ENCODE measurements at regions not wholly inside any gene's neighbourhood (a gene's known extent, or its start where the extent isn't known, plus 50 kb on each side); places are given as distances from the start of the nearest gene placed in this dataset.

DNA sequence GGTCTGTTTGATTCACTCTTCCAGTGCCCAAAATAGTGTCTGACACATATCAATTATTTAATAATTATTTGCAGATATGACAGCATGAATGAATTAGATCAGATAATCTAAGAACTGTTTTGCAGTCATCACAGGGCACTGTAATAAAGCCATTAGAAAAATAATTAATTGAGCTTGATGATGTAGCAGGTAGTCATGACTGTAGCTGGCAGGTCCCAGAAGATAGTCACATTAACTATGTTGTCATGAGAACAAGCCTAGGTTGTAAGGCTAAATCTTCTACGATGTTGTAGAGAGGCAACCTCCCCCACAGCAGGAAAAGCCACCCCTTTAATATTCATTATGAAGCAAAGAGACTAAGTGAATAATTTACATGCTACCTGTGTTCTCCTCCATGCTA, 243.9 kb upstream of the SPTLC3 start:
- H3K79me2 ChIP-seq (ENCODE audit: low read length) = no peaks in the 10 kb centered on the region
- no peak overlapping the region for H3K4me2 ChIP-seq (ENCODE audit: low read length)
- no TSS peak for BruUV-seq (replicated peaks)
- TF ChIP-seq, protein P1, sequence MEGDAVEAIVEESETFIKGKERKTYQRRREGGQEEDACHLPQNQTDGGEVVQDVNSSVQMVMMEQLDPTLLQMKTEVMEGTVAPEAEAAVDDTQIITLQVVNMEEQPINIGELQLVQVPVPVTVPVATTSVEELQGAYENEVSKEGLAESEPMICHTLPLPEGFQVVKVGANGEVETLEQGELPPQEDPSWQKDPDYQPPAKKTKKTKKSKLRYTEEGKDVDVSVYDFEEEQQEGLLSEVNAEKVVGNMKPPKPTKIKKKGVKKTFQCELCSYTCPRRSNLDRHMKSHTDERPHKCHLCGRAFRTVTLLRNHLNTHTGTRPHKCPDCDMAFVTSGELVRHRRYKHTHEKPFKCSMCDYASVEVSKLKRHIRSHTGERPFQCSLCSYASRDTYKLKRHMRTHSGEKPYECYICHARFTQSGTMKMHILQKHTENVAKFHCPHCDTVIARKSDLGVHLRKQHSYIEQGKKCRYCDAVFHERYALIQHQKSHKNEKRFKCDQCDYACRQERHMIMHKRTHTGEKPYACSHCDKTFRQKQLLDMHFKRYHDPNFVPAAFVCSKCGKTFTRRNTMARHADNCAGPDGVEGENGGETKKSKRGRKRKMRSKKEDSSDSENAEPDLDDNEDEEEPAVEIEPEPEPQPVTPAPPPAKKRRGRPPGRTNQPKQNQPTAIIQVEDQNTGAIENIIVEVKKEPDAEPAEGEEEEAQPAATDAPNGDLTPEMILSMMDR (conservative IDR thresholded peaks at IDR 0.05; ENCODE audit: low read depth, low read length) = no peak
- TF ChIP-seq EZH2phosphoT487 (IDR thresholded peaks at IDR 0.05; ENCODE audit: borderline replicate concordance, low read length) = no peak
- no peaks in the 10 kb centered on the region for H3K9me2 ChIP-seq (replicated peaks; ENCODE audit: low read length)
- no peaks in the 10 kb centered on the region for H3K4me1 ChIP-seq (ENCODE audit: insufficient read depth, low read length)
- no peaks in the 10 kb centered on the region for H3K36me3 ChIP-seq (ENCODE audit: low read depth, low read length)
- no peaks in the 10 kb centered on the region for H3K9me3 ChIP-seq (ENCODE audit: low read length)
- no peak overlapping the region for H3K27ac ChIP-seq (ENCODE audit: low read length)
- ATAC-seq (no peak), DNase-seq (no peak)
- ChIA-PET POLR2A (ENCODE audit: unreplicated experiment) (no interaction called here), CTCF (no interaction called here)
- peaks cover 94% of the 10 kb centered on the region for H3K27me3 ChIP-seq (ENCODE audit: low read length)
- H2AFZ ChIP-seq (ENCODE audit: low read length) = no peak overlapping the region
- H3K4me3 ChIP-seq (ENCODE audit: low read length) = no peak overlapping the region
- intact Hi-C loops (cut with micrococcal nuclease) = no loop called here
- H4K20me1 ChIP-seq (ENCODE audit: low read length) = no peaks in the 10 kb centered on the region
- no peaks in the 10 kb centered on the region for H3F3A ChIP-seq (ENCODE audit: low read length, unreplicated experiment)
- H3K9ac ChIP-seq (ENCODE audit: low read length) = no peak overlapping the region

DNA sequence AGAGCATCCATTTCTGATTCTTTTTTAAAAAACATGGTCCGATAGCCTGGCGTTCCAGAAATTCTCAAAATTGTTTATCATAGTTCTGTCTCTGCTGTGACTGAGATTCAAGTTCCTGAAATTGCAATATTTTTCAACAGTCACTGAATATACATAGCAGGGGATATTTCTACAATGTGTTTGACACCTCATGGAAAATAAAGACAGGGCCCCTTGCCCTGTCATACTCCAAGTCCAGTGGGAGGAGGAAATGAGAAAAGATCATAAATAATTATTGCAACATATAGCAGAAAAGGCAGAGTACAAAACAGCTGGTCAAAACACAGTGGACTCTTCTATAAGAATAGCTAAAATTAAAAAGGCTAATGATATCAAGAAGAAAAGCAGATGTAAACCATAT, 234.8 kb upstream of the SPTLC3 start:
- Histone ChIP-seq H4K20me1 (ENCODE audit: low read length) (no peaks in the 10 kb centered on the region), H3K4me3 (ENCODE audit: low read length) (no peak overlapping the region), H3K27me3 (ENCODE audit: low read length) (peaks cover 73% of the 10 kb centered on the region), H3K9me3 (ENCODE audit: low read length) (no peaks in the 10 kb centered on the region), H3K79me2 (ENCODE audit: low read length) (no peaks in the 10 kb centered on the region), H3K27ac (ENCODE audit: low read length) (no peak overlapping the region), H3K9me2 (replicated peaks; ENCODE audit: low read length) (no peaks in the 10 kb centered on the region), H3K9ac (ENCODE audit: low read length) (no peak overlapping the region), H3K4me2 (ENCODE audit: low read length) (no peak overlapping the region), H3K4me1 (ENCODE audit: insufficient read depth, low read length) (no peaks in the 10 kb centered on the region), H3K36me3 (ENCODE audit: low read depth, low read length) (no peaks in the 10 kb centered on the region), H3F3A (ENCODE audit: low read length, unreplicated experiment) (no peaks in the 10 kb centered on the region), H2AFZ (ENCODE audit: low read length) (no peak overlapping the region)
- ChIA-PET POLR2A (ENCODE audit: unreplicated experiment) (no interaction called here), CTCF (no interaction called here)
- no TSS peak for BruUV-seq (replicated peaks)
- intact Hi-C loops (cut with micrococcal nuclease) = no loop called here
- DNase-seq = no peak
- ATAC-seq = no peak
- TF ChIP-seq, protein P1 (conservative IDR thresholded peaks at IDR 0.05; ENCODE audit: low read depth, low read length) = no peak
- TF ChIP-seq EZH2phosphoT487 (IDR thresholded peaks at IDR 0.05; ENCODE audit: borderline replicate concordance, low read length) (no peak), EZH2 (IDR thresholded peaks at IDR 0.05; ENCODE audit: low read length, unreplicated experiment) (no peak)

DNA sequence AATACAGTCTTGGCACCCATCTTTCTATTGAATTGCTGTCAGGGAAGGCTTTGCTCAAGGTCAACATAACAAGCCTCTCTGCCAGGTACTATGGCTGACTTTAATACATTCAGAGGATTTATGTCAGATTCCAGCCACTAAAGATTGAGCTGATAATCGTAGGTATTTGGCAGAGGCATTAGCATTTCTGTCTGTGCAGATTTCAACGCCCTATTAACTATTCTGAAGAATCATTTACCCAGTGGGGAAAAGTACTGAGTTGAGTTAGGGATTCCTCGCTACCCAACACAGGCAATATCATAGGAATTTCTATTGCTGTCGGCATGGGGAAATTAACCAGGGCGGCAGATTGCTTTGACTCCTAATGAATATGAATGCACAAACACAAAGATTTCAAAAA, 233.7 kb upstream of the SPTLC3 start:
- CTCF ChIA-PET = no interaction called here
- POLR2A ChIA-PET (ENCODE audit: unreplicated experiment) = no interaction called here
- no peaks in the 10 kb centered on the region for H3F3A ChIP-seq (ENCODE audit: low read length, unreplicated experiment)

More for the DNA sequence above, 233.7 kb upstream of the SPTLC3 start:
- Histone ChIP-seq H3K27me3 (ENCODE audit: low read length) (peaks cover 67% of the 10 kb centered on the region), H3K4me1 (ENCODE audit: insufficient read depth, low read length) (no peaks in the 10 kb centered on the region), H3K9ac (ENCODE audit: low read length) (no peak overlapping the region), H3K4me2 (ENCODE audit: low read length) (no peak overlapping the region), H3K9me3 (ENCODE audit: low read length) (no peaks in the 10 kb centered on the region), H3K27ac (ENCODE audit: low read length) (no peak overlapping the region), H3K79me2 (ENCODE audit: low read length) (no peaks in the 10 kb centered on the region), H3K4me3 (ENCODE audit: low read length) (no peak overlapping the region), H4K20me1 (ENCODE audit: low read length) (no peaks in the 10 kb centered on the region), H2AFZ (ENCODE audit: low read length) (no peak overlapping the region), H3K9me2 (replicated peaks; ENCODE audit: low read length) (no peaks in the 10 kb centered on the region), H3K36me3 (ENCODE audit: low read depth, low read length) (no peaks in the 10 kb centered on the region)
- DNase-seq = no peak
- no TSS peak for BruUV-seq (replicated peaks)
- no peak for ATAC-seq
- TF ChIP-seq EZH2 (IDR thresholded peaks at IDR 0.05; ENCODE audit: low read length, unreplicated experiment) = no peak
- TF ChIP-seq EZH2phosphoT487 (IDR thresholded peaks at IDR 0.05; ENCODE audit: borderline replicate concordance, low read length) = no peak
- TF ChIP-seq, protein P1 (conservative IDR thresholded peaks at IDR 0.05; ENCODE audit: low read depth, low read length) = no peak
- intact Hi-C loops (cut with micrococcal nuclease) = no loop called here

Measured in PC-3 (cell line).